GM18526 (cell line): ENCODE measurements at regions not wholly inside any gene's neighbourhood (a gene's known extent, or its start where the extent isn't known, plus 50 kb on each side); places are given as distances from the start of the nearest gene placed in this dataset.

Source experiments
- POLR2A ChIP-seq: IDR thresholded peaks from 3 replicates; pipeline ENCODE4 v1.6.1; 2011; ENCODE audit not compliant: insufficient read length; ENCODE audit errors: extremely low read depth

DNA sequence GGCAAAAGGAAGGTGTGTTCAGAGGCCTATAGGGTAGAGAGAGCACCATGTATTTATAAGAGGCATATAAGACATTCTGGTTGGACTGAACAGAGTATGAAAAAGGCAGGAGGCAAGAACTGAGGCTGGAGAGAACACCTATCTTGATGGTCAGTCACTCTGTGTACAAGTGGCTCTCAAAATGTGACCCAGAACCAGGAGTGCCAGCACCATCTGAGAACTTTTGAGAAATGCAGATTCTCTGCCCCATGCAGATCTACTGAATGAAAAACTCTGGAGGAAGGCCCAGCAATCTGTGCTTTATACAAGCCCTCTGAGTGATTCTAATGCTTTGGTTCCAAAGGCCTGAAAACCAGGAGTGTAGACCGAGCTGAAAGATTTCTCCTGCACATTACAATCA lies 324.0 kb upstream of the IL12A start:
- TF ChIP-seq POLR2A, result no peak

DNA sequence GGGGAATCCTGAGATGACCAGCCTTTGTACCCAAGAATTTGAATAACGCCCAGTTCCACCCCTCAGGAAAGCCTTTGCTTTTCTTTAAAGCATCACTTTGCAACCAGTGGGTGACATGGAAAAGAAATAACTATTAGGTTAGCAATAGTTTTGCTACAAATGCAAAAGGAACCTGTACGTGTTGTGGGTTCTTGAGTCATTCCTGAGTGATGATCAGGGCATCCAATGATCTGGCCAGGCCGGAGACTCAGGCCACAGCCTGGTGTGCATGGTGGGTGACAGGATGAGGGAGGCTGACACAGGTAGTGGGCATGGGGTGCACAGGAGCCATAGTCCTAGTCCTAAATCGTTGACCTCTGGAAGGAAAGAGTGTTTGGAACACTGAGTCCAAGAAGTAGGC lies 321.4 kb upstream of the IL12A start:
- no peak for TF ChIP-seq POLR2A

DNA sequence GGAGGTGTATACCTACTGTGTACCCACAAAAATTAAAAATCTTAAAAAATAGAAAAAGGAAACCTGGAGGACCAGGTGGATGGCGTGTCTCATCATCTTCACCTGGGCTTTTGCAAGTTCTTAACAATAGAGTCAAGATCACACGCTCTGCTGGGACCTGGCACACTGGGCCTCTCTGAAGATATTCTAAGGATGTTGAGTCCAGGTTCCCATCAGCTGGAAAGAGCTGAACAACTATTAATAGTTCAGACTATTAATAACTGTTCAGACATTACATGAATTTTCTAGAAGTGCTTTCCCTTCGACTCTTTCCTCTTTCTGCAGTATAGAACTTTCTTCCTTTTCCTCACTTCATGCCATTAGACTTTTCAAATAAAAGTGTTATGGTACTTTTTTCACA lies 320.2 kb upstream of the IL12A start:
- no peak for TF ChIP-seq POLR2A

DNA sequence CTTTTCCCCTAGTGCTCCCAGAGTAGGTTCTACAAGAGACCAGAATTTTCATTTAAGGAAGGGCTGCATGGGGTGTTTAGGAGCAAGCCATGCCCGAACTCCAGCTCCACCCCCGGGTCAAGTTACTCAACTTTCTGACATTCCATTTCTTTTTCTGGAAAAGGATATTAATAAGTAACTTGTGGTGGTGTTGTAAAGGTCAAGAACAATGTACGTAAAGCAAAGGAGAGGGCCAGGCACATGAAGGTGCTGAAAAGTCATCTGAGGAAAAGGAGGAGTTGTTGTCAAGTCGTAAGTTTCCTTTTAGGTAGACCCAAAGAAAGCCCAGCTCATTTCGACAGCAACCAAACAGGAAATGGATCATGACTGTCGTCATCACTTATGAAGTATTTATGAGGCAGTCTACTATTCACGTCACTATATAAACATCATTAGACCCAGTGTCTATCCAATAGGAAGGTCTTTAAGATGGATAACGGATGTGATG lies 319.6 kb upstream of the IL12A start:
- TF ChIP-seq POLR2A, result no peak

DNA sequence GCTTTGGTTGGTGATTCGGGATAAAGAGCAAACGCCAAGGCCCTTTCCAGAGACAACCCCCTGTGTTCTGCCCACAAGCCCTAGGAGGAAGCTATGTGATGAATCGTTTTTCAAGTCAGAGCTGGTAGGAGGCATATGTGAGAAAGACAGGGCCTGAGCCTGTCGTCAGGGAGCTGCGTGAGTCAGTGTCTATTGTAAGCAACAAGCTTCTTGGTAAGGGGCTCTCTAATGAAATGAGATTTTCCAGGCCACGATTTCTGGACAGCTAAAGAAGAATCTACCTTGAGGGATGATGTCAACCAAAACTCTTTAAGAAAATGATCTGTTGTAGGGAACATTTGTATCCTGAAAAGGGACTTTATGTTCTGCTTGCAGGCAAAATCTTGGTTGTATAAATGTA lies 318.9 kb upstream of the IL12A start:
- no peak for TF ChIP-seq POLR2A

DNA sequence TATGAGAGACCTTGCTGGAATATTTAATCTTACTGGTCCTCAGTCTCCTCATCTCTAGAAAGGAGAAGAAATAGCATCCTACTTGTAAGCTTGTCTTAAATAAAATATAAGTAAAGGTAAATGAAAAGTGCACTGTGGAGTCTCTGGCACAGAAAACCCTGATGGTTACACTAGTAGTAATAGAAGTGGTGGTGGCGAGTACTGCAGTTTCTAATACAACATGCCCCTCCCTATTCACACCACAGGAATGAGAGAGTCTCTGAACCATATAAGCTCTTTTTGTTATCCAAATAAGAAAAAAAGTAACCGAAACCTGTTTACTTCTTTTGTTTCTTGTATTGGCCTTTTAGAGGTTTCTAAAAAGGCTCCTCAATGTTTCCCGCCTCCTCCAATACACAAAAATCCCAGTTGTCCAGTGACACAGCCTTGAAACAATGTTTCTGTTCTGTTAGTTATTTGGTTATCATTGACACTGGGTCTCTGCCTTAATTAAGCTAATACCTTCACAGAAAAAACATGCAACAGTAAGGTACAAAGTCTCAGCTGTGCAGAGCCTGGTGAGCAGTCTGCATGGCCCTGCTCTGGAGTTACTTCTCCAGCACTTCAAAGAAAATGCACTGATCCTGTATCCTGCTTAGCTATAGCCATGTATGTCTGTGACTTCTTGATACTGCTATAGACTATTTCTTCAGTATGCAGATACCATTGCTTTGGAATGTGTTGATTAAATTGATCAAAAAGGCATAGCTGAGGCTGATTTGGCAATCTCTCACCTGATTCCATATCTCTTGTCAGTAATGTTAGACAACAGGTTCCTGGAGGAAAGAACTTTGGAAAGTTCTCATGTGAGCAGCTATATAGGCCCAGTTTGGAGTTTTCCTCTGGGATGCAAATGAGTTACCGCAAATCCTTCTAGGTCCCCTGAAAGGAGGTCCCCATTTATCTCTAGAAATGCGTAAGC lies 315.6 kb upstream of the IL12A start:
- no peak for TF ChIP-seq POLR2A

DNA sequence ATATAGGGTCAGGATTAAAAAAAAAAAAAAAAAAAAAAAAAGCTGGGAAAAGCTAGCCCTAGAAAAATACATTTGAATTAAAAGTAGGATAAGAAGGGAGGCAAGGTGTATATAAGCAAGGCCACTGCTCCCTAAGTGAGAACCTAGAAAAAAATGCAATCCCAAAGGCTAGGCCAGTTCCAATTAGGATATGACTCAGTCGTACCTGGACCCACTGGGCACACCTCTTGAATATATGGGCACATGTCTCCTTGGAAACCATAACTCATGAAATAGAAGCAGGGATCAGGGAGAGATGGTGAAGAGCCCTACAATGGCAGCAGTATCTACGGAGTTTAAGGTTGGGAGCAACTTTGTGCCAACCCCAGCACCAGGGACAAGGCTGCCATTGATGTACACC lies 314.1 kb upstream of the IL12A start:
- no peak for TF ChIP-seq POLR2A

DNA sequence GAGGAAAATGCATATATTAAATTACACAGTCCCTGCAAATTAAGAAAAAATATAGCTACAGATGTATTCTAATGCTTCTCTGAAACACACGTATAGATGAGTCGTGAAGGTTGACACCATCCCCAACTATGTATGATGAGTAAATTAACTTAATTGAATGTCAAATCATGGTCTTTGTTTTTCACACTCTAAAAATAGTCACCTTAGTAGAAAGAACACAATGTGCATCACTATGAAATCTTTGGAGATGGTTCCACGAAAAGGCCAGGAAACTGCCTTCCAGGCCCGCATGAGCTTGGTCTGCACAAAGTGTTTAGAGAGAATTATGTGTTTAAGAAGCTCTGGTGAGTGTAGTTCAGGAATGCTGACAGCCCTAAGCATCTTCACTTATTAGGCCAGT lies 313.4 kb upstream of the IL12A start:
- TF ChIP-seq POLR2A, result no peak

DNA sequence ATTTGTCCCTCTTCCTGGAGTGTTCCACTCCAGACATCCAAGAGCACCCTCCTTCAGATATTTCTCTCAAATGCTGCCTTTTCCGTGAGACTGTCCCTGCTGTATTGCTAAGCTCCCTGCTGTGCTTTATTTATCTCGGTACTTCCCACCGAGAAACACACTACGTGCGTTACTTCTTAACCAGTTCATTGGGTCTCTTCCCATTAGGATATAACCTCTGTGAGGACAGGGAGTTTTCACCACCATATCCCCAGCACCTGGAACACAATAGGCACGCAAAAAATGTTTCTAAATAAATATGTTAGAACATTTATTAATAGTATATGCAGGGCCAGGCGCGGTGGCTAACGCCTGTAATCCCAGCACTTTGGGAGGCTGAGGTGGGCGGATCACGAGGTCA lies 308.7 kb upstream of the IL12A start:
- no peak for TF ChIP-seq POLR2A

DNA sequence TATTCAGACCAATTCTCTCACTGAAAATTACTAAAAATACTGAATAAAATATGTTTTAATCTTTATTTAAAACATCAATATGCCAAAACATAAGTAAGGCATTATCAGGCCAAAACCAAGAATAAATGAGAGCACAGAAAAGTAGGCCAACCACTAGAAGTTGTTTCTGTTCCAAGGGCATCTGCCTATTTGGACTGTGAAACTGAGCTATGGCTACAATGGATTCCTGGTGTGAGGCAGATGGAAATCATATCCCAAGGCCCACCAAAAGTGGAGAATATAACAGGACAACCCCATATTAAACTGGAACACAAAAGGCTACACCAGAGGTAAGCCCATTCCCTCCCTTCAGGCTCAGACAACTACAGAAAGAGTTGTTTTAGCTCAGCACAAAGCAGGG lies 302.8 kb upstream of the IL12A start:
- no peak for TF ChIP-seq POLR2A

DNA sequence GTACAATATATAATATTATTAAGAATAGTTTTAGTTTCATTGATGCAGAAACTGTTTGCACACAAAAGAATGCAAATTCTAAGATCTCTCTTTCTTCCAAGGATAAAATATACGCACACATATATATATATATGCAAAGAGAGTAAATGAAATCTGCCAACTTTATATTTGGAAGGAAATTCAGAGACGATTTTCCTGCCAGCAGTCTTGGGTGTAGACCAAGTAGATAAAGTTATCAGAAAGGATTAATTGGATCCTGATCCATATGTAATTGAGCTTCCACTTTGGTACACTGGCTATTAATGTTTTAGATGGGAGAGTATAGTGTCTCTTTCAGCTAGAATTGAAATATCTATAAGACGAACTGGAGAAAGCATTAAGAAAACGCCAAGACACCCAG lies 295.4 kb upstream of the IL12A start:
- no peak for TF ChIP-seq POLR2A

DNA sequence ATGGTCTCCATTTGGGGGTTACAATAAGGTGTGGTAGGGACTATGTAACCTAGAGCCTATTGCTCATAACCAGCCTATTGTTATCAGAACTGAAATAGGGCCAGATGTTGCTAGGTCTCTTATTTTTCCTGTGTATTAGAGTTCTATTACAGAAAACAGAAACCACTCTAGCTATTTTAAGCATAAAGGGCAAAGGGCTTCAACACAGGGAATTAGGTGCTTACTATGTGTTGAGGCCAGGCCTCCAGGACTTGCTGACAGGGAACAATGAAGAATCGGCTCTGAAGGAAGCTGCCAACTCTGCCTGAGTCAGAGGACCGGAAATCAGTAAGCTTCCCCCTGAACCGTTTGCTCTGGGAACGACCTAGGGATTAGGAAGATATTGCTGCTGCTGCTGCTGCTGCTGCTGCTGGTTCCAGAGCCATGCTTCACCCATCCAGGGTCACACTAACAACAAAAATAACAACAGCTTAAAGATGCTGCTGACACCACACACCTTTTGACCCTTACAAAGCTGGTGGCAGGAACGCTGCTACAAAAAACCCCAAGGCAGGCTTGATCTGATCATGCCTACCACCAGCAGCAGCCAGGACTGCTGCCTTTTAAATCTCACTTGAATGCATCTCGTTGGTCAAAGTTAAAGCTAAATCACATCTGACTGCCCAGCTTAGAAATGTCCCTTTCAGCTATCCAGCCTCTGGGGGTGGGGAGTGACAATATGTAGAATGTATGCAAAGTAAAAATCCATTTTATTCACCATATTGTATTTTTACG lies 276.9 kb upstream of the IL12A start:
- no peak for TF ChIP-seq POLR2A

DNA sequence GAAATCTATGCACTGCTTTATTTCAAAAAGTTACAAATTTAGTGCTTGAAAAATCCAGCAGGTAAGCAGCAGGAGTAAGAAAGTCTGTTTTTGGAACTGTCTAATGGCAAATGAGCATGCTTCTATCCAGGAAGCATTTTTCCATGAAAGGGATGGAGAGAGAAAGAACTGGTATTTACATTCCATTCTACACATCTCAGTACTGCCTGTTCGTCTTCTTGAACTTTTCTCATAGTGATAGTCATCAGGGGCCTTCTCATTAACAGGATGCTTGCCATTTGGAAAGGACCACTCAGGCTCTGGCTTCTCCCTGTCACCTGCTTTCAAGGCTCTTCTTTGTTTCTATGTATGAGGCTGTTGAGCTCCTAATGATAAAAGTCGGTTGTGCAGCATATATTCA lies 267.3 kb upstream of the IL12A start:
- no peak for TF ChIP-seq POLR2A

DNA sequence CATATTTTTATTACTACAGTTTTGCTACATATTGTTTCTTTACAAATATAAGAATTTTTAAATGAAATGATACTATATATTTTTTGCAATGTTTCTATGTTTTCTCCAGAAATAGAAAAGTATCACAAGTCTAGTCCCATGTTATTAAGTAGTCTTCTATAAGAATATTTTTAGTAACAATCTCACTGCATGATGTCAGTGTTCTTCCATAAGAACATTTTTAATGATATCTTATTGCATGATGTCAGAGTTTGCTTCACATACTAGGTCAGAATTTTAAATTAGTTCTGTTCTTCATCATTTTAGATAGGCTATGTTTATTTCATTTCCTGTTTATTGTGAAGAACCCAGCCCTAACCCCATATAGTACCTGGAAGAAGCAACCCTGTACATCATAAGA lies 265.3 kb upstream of the IL12A start:
- TF ChIP-seq POLR2A, result no peak

DNA sequence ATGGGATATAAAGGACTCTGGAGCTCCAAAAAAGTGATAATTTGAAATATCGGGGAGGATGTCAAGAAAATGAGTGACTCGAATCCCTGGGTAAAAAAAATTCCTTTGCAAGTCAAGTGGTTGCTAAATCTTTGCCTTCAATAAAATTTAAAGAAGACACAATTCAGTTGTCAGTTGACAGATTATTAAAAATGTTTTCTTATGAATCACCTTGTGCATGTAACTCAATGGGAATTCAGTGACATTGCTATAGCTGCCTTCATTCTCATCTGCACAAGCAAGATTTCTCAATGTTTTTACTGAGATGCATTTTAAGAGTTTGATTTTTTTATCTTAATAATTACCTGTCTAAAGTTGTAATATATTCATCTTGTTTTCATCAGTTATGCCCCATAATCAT lies 264.0 kb upstream of the IL12A start:
- TF ChIP-seq POLR2A, result no peak
